GM18858 (cell line): ENCODE measurements at regions not wholly inside any gene's neighbourhood (a gene's known extent, or its start where the extent isn't known, plus 50 kb on each side); places are given as distances from the start of the nearest gene placed in this dataset.
"Not testable (repeated sequence)": the region's sequence is repeated elsewhere in the genome, so short reads cannot be mapped to it uniquely, and the experiment has no call there.

Experiments used
- ATAC-seq: cut with Tn5 transposase; IDR thresholded peaks from one replicate; pipeline ENCODE4 v1.9.1; 2021; ENCODE audit not compliant: unreplicated experiment

DNA sequence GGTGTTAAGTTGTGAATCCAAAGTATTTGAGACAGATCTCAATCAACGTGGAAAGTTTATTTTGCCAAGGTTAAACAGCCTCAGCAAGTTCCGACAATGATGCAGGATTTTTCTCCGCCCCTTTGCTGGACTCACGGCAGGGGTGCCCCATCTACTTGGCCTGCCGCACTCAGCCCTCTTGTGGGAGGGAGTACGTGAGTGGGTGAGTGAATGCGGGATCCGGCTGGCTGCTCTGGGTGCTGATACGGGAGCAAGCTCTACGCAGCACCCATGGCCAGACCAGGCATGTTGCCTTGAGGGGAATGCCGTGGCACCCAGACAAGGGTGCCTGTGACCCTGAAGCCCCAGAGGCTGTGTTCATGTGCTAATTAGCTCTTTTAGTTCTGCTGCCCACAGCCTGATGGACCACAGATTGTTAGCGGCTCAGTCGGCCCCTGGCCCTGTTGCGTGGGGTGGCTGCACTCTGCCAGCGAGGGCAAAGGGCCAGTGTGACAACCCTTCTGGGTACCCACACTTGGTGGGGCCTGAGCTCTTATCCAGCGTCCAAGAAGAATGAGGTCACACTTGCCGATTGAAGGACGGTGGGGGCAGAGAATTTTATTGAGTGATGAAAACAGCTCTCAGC is 81.2 kb upstream of the FAM153A start:
- not testable (repeated sequence) for ATAC-seq

DNA sequence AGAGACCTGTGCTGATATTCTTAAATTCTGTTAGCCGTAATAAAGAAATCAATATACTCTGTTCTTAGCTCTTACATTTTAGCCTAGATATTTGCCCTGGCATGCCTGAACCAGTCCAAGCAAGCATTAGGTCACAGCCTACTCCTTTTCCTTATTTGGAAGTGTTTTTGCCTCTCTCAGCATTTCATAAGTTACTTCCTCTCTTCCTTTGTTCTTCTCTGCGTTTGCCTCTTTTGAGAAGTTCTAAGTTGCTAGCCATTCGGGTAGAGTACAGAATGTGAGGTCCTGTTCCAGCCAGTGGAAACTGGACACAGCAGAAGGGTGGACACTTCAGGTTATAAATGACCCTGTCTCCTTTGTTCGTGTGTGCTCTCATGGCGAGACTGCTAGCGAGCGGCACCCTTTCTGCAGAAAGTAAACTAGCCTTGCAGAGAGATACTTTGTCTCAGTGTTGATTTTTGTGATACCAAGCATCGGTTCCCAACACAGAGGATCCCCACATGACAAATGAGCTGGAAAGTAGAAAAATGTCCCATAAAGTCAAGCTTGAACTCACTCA is 75.0 kb upstream of the FAM153A start:
- ATAC-seq = not testable (repeated sequence)

DNA sequence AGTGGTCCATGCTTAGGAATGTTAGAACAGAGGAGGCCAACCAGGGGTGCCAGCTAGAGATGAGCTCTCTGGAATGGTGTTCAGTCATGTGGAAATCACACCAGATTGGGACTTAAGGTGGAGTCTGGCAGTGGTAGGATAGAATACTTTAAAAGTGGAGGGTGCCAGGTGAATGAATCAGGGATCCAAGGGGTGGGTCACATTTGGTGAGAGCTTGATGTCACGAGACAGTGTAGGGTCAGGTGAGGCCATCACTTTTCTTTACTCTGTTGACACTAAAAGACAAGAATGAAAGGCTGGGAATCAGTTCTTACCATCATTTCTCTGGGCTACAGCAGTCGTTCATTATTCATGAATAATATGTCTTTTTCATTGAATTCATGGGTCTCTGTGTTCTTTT is 73.8 kb upstream of the FAM153A start:
- not testable (repeated sequence) for ATAC-seq

GRCh38 chr5:177847914-177848313 is 65.2 kb upstream of the FAM153A start:
- ATAC-seq = not testable (repeated sequence)

DNA sequence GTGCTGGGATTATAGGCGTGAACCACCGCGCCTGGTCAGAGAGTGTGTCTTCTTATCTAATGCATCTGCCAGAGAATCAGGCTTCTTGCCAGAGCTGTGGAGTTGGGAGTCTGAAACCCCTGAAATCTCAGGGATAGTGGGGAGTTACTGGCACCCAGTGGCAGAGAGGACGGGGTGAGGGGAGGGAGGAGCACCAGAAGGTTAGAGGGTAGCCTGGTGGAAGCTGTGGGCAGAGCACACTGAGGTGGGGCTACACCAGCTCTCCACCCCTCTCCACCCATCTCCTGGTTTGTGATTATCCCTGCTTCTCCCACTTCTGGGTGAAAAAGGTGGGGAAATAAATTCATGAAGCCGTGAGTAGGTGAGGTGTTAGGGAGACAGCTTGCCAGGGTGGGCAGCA is 63.9 kb upstream of the FAM153A start:
- ATAC-seq = not testable (repeated sequence)

GRCh38 chr5:177845906-177846305 is 63.2 kb upstream of the FAM153A start:
- not testable (repeated sequence) for ATAC-seq

DNA sequence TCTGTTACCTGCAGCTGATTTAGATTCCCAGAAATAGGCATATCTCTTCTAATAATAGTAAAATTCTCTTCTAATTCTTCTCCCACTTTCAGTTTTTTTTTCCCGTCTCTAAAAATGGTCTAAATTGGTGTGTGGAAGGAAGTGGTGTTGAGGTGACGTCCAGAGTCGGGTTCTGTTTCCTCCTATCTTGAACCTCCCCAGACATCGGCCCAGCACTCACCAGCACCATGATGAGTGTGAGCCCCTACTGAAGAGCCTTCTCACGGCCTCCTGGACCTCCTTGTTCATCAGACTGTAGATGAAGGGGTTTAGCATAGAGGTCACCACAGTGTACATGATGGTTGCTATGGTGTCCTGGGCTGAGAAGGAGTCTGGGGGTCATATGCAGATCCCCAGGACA is 53.5 kb upstream of the FAM153A start:
- not testable (repeated sequence) for ATAC-seq
